Epithelial cell of proximal tubule (primary cell): ENCODE measurements at regions not wholly inside any gene's neighbourhood (a gene's known extent, or its start where the extent isn't known, plus 50 kb on each side); places are given as distances from the start of the nearest gene placed in this dataset.

Experiments
- DNase-seq: peaks from one replicate; pipeline ENCODE4 v3.0.0-alpha.2; 2011; ENCODE audit warnings: low read depth
- H3K4me3 ChIP-seq: 2 replicates; pipeline ENCODE4 v1.5.1; 2011; ENCODE audit warnings: low read depth, mild to moderate bottlenecking, low read length
- TF ChIP-seq, protein P1 (sequence below): conservative IDR thresholded peaks from 2 replicates; pipeline ENCODE4 v1.5.1; 2012; ENCODE audit warnings: low read depth, mild to moderate bottlenecking, low read length

DNA sequence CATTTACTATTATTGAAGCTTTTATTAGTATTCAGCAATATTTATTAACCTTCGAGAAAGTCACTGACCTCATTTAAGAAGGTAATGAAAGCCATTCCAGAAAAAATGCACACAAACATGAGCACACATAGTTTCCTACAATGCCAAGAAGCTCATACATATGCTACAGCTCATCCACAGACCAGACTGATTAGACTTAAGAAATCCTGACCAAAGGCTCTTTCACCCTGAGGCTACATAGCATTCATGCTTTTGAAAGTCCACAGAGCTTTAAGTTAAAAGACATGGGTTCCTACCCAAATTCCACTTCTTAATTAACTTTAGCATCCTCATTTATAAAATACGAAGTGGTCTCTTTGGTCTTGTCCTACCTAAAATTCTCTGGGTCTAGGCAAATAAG is 430.4 kb downstream of the TBC1D32 start:
- DNase-seq: no peak
- TF ChIP-seq, protein P1, sequence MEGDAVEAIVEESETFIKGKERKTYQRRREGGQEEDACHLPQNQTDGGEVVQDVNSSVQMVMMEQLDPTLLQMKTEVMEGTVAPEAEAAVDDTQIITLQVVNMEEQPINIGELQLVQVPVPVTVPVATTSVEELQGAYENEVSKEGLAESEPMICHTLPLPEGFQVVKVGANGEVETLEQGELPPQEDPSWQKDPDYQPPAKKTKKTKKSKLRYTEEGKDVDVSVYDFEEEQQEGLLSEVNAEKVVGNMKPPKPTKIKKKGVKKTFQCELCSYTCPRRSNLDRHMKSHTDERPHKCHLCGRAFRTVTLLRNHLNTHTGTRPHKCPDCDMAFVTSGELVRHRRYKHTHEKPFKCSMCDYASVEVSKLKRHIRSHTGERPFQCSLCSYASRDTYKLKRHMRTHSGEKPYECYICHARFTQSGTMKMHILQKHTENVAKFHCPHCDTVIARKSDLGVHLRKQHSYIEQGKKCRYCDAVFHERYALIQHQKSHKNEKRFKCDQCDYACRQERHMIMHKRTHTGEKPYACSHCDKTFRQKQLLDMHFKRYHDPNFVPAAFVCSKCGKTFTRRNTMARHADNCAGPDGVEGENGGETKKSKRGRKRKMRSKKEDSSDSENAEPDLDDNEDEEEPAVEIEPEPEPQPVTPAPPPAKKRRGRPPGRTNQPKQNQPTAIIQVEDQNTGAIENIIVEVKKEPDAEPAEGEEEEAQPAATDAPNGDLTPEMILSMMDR: no peak
- H3K4me3 ChIP-seq: no peak overlapping the region

DNA sequence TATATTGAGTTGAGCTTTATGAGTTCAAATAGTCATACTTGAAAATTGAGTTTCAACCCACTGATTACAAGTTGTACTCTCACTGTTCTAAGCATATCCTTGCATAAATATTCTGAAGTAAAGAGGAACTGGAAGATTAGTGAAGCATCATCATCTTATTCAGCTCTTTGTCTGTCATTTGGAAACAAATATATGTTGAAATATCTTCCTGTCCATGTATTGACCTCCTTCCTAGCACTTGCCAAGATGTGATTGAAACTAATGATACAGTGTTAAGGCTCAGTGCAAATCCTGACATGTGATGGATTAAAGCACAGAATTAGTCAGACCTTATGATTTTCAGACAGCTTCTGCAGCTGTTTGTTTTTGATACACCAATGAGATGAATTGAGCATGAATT is 434.3 kb downstream of the TBC1D32 start:
- no peak for DNase-seq
- TF ChIP-seq, protein P1: no peak
- no peak overlapping the region for H3K4me3 ChIP-seq

DNA sequence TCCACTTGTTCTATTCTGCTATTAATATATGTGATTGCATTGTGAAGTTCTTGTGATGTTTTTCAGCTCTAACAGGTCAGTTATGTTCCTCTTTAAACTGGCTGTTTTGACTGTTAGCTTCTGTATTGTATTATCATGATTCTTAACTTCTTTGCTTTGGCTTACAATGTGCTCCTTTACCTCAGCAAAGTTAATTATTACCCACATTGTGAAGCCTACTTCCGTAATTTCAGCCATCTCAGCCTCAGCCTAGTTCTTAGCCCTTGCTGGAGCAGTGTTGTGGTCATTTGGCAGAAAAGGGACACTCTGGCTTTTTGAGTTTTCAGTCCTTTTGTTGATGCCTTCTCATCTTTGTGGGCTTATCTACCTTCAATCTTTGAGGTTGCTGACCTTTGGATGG is 440.2 kb downstream of the TBC1D32 start:
- DNase-seq: no peak
- H3K4me3 ChIP-seq: no peak overlapping the region
- TF ChIP-seq, protein P1: no peak

DNA sequence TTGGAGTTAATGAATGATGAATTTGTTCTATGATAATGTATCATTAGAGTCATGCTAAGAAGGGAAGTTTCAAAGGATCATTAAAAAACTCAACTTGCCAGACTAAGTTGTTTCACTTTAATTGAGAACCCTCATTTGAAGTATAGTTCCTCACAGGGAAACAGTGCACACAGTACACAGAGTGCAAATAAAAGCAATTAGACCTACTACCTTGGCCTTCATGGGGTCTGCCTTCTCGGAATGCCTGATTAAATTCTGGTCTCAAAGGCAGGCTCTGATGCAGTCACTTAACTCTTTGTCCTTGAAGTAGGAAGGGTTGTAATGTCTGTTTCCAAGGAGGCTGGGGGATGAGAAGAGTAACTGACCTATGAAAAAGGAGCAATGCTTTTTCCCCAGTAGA is 457.3 kb downstream of the TBC1D32 start:
- no peak for DNase-seq
- TF ChIP-seq, protein P1: no peak
- H3K4me3 ChIP-seq: no peak overlapping the region

DNA sequence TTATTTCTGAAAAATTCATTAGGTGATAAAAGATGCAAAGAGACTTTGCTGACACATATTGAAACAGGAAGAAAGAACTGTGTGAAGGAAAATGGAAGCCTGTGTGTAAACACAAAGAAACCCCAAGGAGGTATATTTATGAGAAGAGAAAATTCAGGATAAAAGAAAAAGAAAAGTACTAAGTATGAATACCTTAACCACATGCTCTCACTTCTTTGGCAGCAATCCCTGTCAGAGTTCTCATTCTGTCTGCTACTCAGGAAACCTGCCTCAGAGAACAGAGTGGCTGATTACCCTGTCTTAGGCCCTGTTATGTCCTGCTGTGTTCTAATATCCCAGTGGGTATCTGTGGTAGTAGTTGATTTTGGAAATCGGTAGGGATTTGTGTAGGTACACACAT is 457.9 kb downstream of the TBC1D32 start:
- TF ChIP-seq, protein P1: no peak
- no peak overlapping the region for H3K4me3 ChIP-seq
- no peak for DNase-seq

DNA sequence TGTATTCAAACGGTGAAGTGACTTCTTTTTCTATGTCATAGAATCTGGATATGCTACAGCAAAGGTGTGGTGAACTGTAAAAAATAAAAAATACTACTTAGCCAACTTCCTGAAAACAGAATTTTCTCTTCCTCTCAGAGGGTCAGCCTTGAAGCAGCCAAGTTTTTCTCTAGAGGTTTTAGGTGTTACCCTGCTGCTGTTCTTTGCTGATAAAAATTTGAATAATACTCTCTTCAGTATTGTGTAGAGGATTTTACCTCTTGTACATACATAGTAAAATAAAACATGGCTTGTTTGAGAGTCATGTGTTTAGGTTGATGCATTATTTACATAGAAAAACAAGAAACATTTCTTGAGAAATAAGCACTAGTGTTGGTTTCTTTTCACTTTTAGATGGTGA is 458.4 kb downstream of the TBC1D32 start:
- H3K4me3 ChIP-seq: no peak overlapping the region
- TF ChIP-seq, protein P1: no peak
- DNase-seq: no peak

DNA sequence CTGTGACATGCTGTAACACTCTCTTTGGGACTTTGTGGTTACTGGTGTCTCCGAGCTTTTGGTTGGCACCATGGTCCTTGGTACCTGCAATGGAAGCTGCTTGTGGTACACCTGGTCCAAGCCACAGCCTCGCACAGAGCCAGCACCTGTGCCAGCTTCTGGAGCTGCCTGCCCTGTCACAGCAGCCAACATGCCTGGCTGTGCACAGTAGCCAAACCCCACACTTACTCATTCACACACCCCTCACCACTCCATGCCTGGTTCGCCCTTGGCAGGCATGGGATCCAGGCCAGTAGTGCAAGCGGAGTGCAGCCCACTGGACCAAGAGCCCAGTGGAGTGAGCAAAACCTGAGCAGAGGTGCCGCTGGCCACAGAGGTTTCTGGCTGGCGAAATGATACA is 459.9 kb downstream of the TBC1D32 start:
- no peak overlapping the region for H3K4me3 ChIP-seq
- DNase-seq: no peak
- TF ChIP-seq, protein P1: no peak
